ENCODE measurements at regions not wholly inside any gene's neighbourhood (a gene's known extent, or its start where the extent isn't known, plus 50 kb on each side); places are given as distances from the start of the nearest gene placed in this dataset.

DNA sequence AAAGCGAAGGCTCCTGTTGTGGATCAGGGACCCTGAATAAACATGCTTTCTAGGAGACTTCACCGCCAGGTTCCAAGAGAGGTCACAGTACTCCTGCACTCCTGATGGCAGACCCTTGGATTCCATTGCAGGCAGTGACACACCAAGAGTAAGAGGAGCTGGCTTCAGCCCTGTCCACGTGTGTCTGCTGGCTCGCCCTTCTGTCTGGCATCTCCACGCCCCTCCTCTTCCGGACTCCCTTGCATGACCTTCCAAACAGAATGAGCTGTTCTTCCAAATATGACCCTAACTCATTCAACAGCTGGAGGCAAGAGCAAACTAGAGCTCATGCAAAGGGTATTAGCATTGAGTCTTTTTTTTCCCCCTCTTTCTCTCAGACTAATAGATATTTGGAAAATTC lies 233.0 kb upstream of the PLEKHG7 start:
- Histone ChIP-seq H3K36me3 (ENCODE audit: insufficient read depth, low read length, poor library complexity, severe bottlenecking) (no peaks in the 10 kb centered on the region), H3K27ac (ENCODE audit: low read depth, low read length, poor library complexity, severe bottlenecking) (no peak overlapping the region), H3K9me3 (ENCODE audit: low read depth, low read length, poor library complexity, severe bottlenecking) (no peaks in the 10 kb centered on the region), H3K27me3 (replicated peaks; ENCODE audit: insufficient read depth, low read depth, low read length, poor library complexity) (no peaks in the 10 kb centered on the region), H3K4me1 (ENCODE audit: insufficient read depth, low read length, poor library complexity, severe bottlenecking) (no peaks in the 10 kb centered on the region), H3K4me3 (ENCODE audit: low read depth, low read length, poor library complexity, severe bottlenecking) (no peak overlapping the region)
- BruUV-seq (replicated peaks): no TSS peak
- POLR2A ChIA-PET (ENCODE audit: low non-redundant PET): interaction anchor here (0.7 kb wide), 1 partner anchor 11 kb away, joined by 3 read pairs; no protein-coding TSS in a partner anchor
- intact Hi-C loops (cut with micrococcal nuclease; ENCODE audit: unreplicated experiment): no loop called here
- DNase-seq (ENCODE audit: low spot score): no peak
- no peak for TF ChIP-seq EZH2 (IDR thresholded peaks at IDR 0.05; ENCODE audit: borderline replicate concordance, low read depth, low read length, poor library complexity, severe bottlenecking)
- TF ChIP-seq, protein P1, sequence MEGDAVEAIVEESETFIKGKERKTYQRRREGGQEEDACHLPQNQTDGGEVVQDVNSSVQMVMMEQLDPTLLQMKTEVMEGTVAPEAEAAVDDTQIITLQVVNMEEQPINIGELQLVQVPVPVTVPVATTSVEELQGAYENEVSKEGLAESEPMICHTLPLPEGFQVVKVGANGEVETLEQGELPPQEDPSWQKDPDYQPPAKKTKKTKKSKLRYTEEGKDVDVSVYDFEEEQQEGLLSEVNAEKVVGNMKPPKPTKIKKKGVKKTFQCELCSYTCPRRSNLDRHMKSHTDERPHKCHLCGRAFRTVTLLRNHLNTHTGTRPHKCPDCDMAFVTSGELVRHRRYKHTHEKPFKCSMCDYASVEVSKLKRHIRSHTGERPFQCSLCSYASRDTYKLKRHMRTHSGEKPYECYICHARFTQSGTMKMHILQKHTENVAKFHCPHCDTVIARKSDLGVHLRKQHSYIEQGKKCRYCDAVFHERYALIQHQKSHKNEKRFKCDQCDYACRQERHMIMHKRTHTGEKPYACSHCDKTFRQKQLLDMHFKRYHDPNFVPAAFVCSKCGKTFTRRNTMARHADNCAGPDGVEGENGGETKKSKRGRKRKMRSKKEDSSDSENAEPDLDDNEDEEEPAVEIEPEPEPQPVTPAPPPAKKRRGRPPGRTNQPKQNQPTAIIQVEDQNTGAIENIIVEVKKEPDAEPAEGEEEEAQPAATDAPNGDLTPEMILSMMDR (conservative IDR thresholded peaks at IDR 0.05; ENCODE audit: low read depth, low read length): no peak
- CTCF ChIA-PET: no interaction called here

GRCh38 chr12:92468358-92469020 lies 234.3 kb upstream of the PLEKHG7 start:
- Histone ChIP-seq H3K36me3 (ENCODE audit: insufficient read depth, low read length, poor library complexity, severe bottlenecking) (no peaks in the 10 kb centered on the region), H3K4me1 (ENCODE audit: insufficient read depth, low read length, poor library complexity, severe bottlenecking) (no peaks in the 10 kb centered on the region), H3K9me3 (ENCODE audit: low read depth, low read length, poor library complexity, severe bottlenecking) (no peaks in the 10 kb centered on the region), H3K27me3 (replicated peaks; ENCODE audit: insufficient read depth, low read depth, low read length, poor library complexity) (no peaks in the 10 kb centered on the region), H3K4me3 (ENCODE audit: low read depth, low read length, poor library complexity, severe bottlenecking) (no peak overlapping the region), H3K27ac (ENCODE audit: low read depth, low read length, poor library complexity, severe bottlenecking) (no peak overlapping the region)
- ChIA-PET POLR2A (ENCODE audit: low non-redundant PET) (no interaction called here), CTCF (no interaction called here)
- no TSS peak for BruUV-seq (replicated peaks)
- DNase-seq (ENCODE audit: low spot score): peak; percentile 58
- TF ChIP-seq EZH2 (IDR thresholded peaks at IDR 0.05; ENCODE audit: borderline replicate concordance, low read depth, low read length, poor library complexity, severe bottlenecking): no peak
- TF ChIP-seq, protein P1 (conservative IDR thresholded peaks at IDR 0.05; ENCODE audit: low read depth, low read length): no peak
- intact Hi-C loops (cut with micrococcal nuclease; ENCODE audit: unreplicated experiment): no loop called here

- H3K4me1 ChIP-seq (ENCODE audit: insufficient read depth, low read length, poor library complexity, severe bottlenecking): no peaks in the 10 kb centered on the region
- POLR2A ChIA-PET (ENCODE audit: low non-redundant PET): no interaction called here
These were observed 234.9 kb upstream of the PLEKHG7 start for GRCh38 chr12:92467886-92468285.

More at GRCh38 chr12:92467886-92468285, 234.9 kb upstream of the PLEKHG7 start:
- Histone ChIP-seq H3K9me3 (ENCODE audit: low read depth, low read length, poor library complexity, severe bottlenecking) (no peaks in the 10 kb centered on the region), H3K27ac (ENCODE audit: low read depth, low read length, poor library complexity, severe bottlenecking) (no peak overlapping the region), H3K27me3 (replicated peaks; ENCODE audit: insufficient read depth, low read depth, low read length, poor library complexity) (no peaks in the 10 kb centered on the region), H3K36me3 (ENCODE audit: insufficient read depth, low read length, poor library complexity, severe bottlenecking) (no peaks in the 10 kb centered on the region), H3K4me3 (ENCODE audit: low read depth, low read length, poor library complexity, severe bottlenecking) (no peak overlapping the region)
- CTCF ChIA-PET: no interaction called here
- intact Hi-C loops (cut with micrococcal nuclease; ENCODE audit: unreplicated experiment): no loop called here
- BruUV-seq (replicated peaks): no TSS peak
- TF ChIP-seq, protein P1 (conservative IDR thresholded peaks at IDR 0.05; ENCODE audit: low read depth, low read length): no peak
- TF ChIP-seq EZH2 (IDR thresholded peaks at IDR 0.05; ENCODE audit: borderline replicate concordance, low read depth, low read length, poor library complexity, severe bottlenecking): no peak
- DNase-seq (ENCODE audit: low spot score): no peak

Data from A673 (cell line).